Activated B cell treated with CpG ODN at 0.5 μM for 24 hours (primary cell): ENCODE measurements at regions not wholly inside any gene's neighbourhood (a gene's known extent, or its start where the extent isn't known, plus 50 kb on each side); places are given as distances from the start of the nearest gene placed in this dataset.
"Not testable (repeated sequence)": the region's sequence is repeated elsewhere in the genome, so short reads cannot be mapped to it uniquely, and the experiment has no call there.

Experiments
- ATAC-seq: fragments of 200-7000 bp; cut with Tn5 transposase; one replicate; pipeline ENCODE4 v1.10.0; 2021; ENCODE audit warnings: low read depth, mild to moderate bottlenecking, moderate library complexity
- CTCF ChIA-PET: fragments of 350-600 bp; sonication (Branson Sonifier 250); formaldehyde crosslinking; loops from one replicate; lab custom pipeline; 2021; ENCODE audit warnings: antibody characterized with exemption; lab: Charles Lee
- POLR2A ChIA-PET: fragments of 350-600 bp; sonication (Branson Sonifier 250); formaldehyde crosslinking; loops from one replicate; lab custom pipeline; 2021; ENCODE audit warnings: antibody characterized with exemption; lab: Charles Lee
- DNase-seq: peaks from one replicate; pipeline ENCODE4 v3.0.0; 2022
- H3K27ac Mint-ChIP-seq: one replicate; pipeline ENCODE4 v1.8.0; 2020; ENCODE audit warnings: mixed read lengths
- H3K27me3 Mint-ChIP-seq: one replicate; pipeline ENCODE4 v1.8.0; 2021; ENCODE audit warnings: mixed read lengths
- H3K36me3 Mint-ChIP-seq: one replicate; pipeline ENCODE4 v1.8.0; 2021; ENCODE audit warnings: low read depth, mixed read lengths
- H3K4me1 Mint-ChIP-seq: one replicate; pipeline ENCODE4 v1.8.0; 2021; ENCODE audit warnings: mixed read lengths
- H3K4me3 Mint-ChIP-seq: one replicate; pipeline ENCODE4 v1.8.0; 2020; ENCODE audit warnings: mild to moderate bottlenecking, mixed read lengths
- H3K9me3 Mint-ChIP-seq: one replicate; pipeline ENCODE4 v1.8.0; 2020; ENCODE audit warnings: mixed read lengths
- CTCF ChIP-seq: fragments of 200-600 bp; IDR thresholded peaks from one replicate; pipeline ENCODE4 v1.8.0; 2022; ENCODE audit warnings: antibody characterized with exemption, mild to moderate bottlenecking
- intact Hi-C: fragments of 100-400 bp; cut with micrococcal nuclease; formaldehyde crosslinking; loops from one replicate; pipeline ENCODE4 v1.15.1; 2024

- H3K36me3 Mint-ChIP-seq: no peaks in the 10 kb centered on the region
- CTCF ChIA-PET: no interaction called here
- TF ChIP-seq CTCF: no peak
- POLR2A ChIA-PET: no interaction called here
- no peak for DNase-seq
- no peaks in the 10 kb centered on the region for H3K27me3 Mint-ChIP-seq
- no peaks in the 10 kb centered on the region for H3K4me1 Mint-ChIP-seq
- H3K27ac Mint-ChIP-seq: no peak overlapping the region
- no peak overlapping the region for H3K4me3 Mint-ChIP-seq
- no peak for ATAC-seq
- intact Hi-C loops: no loop called here
- H3K9me3 Mint-ChIP-seq: no peaks in the 10 kb centered on the region
These were observed 706.8 kb upstream of the PCDH20 start for GRCh38 chr13:62122434-62122833.

- TF ChIP-seq CTCF: no peak
- Mint-ChIP-seq H3K9me3 (no peaks in the 10 kb centered on the region), H3K36me3 (no peaks in the 10 kb centered on the region), H3K27me3 (no peaks in the 10 kb centered on the region), H3K4me3 (no peak overlapping the region), H3K27ac (no peak overlapping the region), H3K4me1 (no peaks in the 10 kb centered on the region)
- CTCF ChIA-PET: no interaction called here
- intact Hi-C loops: no loop called here
- no peak for ATAC-seq
- POLR2A ChIA-PET: no interaction called here
- no peak for DNase-seq
These were observed 704.4 kb upstream of the PCDH20 start for GRCh38 chr13:62119739-62120700.

- no peaks in the 10 kb centered on the region for H3K4me1 Mint-ChIP-seq
- intact Hi-C loops: no loop called here
- DNase-seq (no peak), ATAC-seq (no peak)
- H3K36me3 Mint-ChIP-seq: no peaks in the 10 kb centered on the region
- H3K4me3 Mint-ChIP-seq: no peak overlapping the region
- no peaks in the 10 kb centered on the region for H3K9me3 Mint-ChIP-seq
- no peak overlapping the region for H3K27ac Mint-ChIP-seq
- H3K27me3 Mint-ChIP-seq: no peaks in the 10 kb centered on the region
- CTCF ChIA-PET: no interaction called here
- no peak for TF ChIP-seq CTCF
- POLR2A ChIA-PET: no interaction called here
These were observed 700.2 kb upstream of the PCDH20 start for GRCh38 chr13:62115831-62116230.

- ChIA-PET POLR2A (no interaction called here), CTCF (no interaction called here)
- Mint-ChIP-seq H3K4me3 (no peak overlapping the region), H3K27me3 (no peaks in the 10 kb centered on the region), H3K4me1 (no peaks in the 10 kb centered on the region), H3K27ac (no peak overlapping the region), H3K36me3 (no peaks in the 10 kb centered on the region), H3K9me3 (no peaks in the 10 kb centered on the region)
- no peak for DNase-seq
- no peak for ATAC-seq
- TF ChIP-seq CTCF: no peak
- intact Hi-C loops: no loop called here
These were observed 697.5 kb upstream of the PCDH20 start for GRCh38 chr13:62113179-62113578.

- ChIA-PET POLR2A (no interaction called here), CTCF (no interaction called here)
- TF ChIP-seq CTCF: no peak
- ATAC-seq (no peak), DNase-seq (no peak)
- no peaks in the 10 kb centered on the region for H3K27me3 Mint-ChIP-seq
- no peak overlapping the region for H3K4me3 Mint-ChIP-seq
- no peak overlapping the region for H3K27ac Mint-ChIP-seq
- H3K36me3 Mint-ChIP-seq: no peaks in the 10 kb centered on the region
- no peaks in the 10 kb centered on the region for H3K4me1 Mint-ChIP-seq
- H3K9me3 Mint-ChIP-seq: no peaks in the 10 kb centered on the region
- intact Hi-C loops: no loop called here
These were observed 694.4 kb upstream of the PCDH20 start for GRCh38 chr13:62110079-62110478.

- CTCF ChIA-PET, H3K4me3 Mint-ChIP-seq, DNase-seq, H3K27me3 Mint-ChIP-seq, POLR2A ChIA-PET, H3K4me1 Mint-ChIP-seq, H3K36me3 Mint-ChIP-seq, intact Hi-C loops, H3K27ac Mint-ChIP-seq, ATAC-seq, H3K9me3 Mint-ChIP-seq: not testable (repeated sequence)
These were observed 688.5 kb upstream of the PCDH20 start for GRCh38 chr13:62104136-62104535.
